Vagina (tissue), 2 donors: ENCODE measurements at regions not wholly inside any gene's neighbourhood (a gene's known extent, or its start where the extent isn't known, plus 50 kb on each side); places are given as distances from the start of the nearest gene placed in this dataset.
A peak's percentile ranks its signal among the peaks of the same experiment; 100 is the strongest.

ENCODE experiments used
- DNase-seq, 2 donors: peaks; one replicate each; pipeline ENCODE4 v3.0.0-alpha.2; 2017; ENCODE audit errors: extremely low spot score in 2 of 2
- H3K27ac ChIP-seq: fragments of 200-600 bp; sonication (generic); one replicate; pipeline ENCODE4 v1.5.1; 2019
- H3K27me3 ChIP-seq: fragments of 200-600 bp; sonication (generic); one replicate; pipeline ENCODE4 v1.5.1; 2019
- H3K36me3 ChIP-seq, 2 donors: fragments of 200-600 bp; sonication (generic); one replicate each; pipeline ENCODE4 v1.5.1; 2017 to 2019
- H3K4me1 ChIP-seq: fragments of 200-600 bp; sonication (generic); one replicate; pipeline ENCODE4 v1.5.1; 2019
- H3K4me3 ChIP-seq, 2 donors: fragments of 200-600 bp; sonication (generic); 1 replicate in 1 of 2; 2 replicates in 1 of 2; pipeline ENCODE4 v1.5.1; 2016 to 2019
- H3K9me3 ChIP-seq: fragments of 200-600 bp; sonication (generic); one replicate; pipeline ENCODE4 v1.5.1; 2019
- CTCF ChIP-seq, 3 experiments: fragments of 450-650 bp in 2 of 3; fragments of 200-600 bp in 1 of 3; sonication (generic) in 1 of 3; IDR thresholded peaks; one replicate each; pipeline ENCODE4 v1.5.1; 2017 to 2019; ENCODE audit warnings: antibody characterized with exemption in 3 of 3, mild to moderate bottlenecking in 2 of 3, moderate library complexity in 2 of 3
- POLR2A ChIP-seq, 2 donors: fragments of 450-650 bp; IDR thresholded peaks; one replicate each; pipeline ENCODE4 v1.6.1; 2017; ENCODE audit warnings: antibody characterized with exemption in 2 of 2, mild to moderate bottlenecking in 2 of 2, moderate library complexity in 2 of 2
- POLR2AphosphoS5 ChIP-seq, 2 donors: sonication (generic); formaldehyde crosslinking; IDR thresholded peaks; one replicate each; pipeline ENCODE4 v1.9.0; 2017; ENCODE audit warnings: antibody characterized with exemption in 2 of 2, mild to moderate bottlenecking in 2 of 2, low read depth in 1 of 2; ENCODE audit not compliant: insufficient read depth in 1 of 2
- intact Hi-C: fragments of 100-400 bp; cut with DNase I; formaldehyde crosslinking; loops from one replicate; pipeline ENCODE4 v1.15.1; 2023

GRCh38 chr2:212845941-212846340 is 305.5 kb downstream of the IKZF2 start:
- H3K4me1 ChIP-seq = peaks cover 4% of the 10 kb centered on the region
- H3K4me3 ChIP-seq = no peak overlapping the region
- H3K27ac ChIP-seq = no peak overlapping the region
- H3K36me3 ChIP-seq = no peaks in the 10 kb centered on the region
- intact Hi-C loops = no loop called here
- DNase-seq = no peak
- no peak for TF ChIP-seq CTCF (IDR thresholded peaks at IDR 0.05)
- TF ChIP-seq POLR2AphosphoS5 (IDR thresholded peaks at IDR 0.05; ENCODE audit: insufficient read depth in 1 of 2, low read depth in 1 of 2) = no peak
- no peak for TF ChIP-seq POLR2A (IDR thresholded peaks at IDR 0.05)
- H3K27me3 ChIP-seq = no peaks in the 10 kb centered on the region
- H3K9me3 ChIP-seq = no peaks in the 10 kb centered on the region

- Histone ChIP-seq H3K27me3 (no peaks in the 10 kb centered on the region), H3K9me3 (no peaks in the 10 kb centered on the region), H3K27ac (no peak overlapping the region), H3K4me3 (no peak overlapping the region), H3K4me1 (peaks cover 4% of the 10 kb centered on the region), H3K36me3 (no peaks in the 10 kb centered on the region)
- intact Hi-C loops = no loop called here
- DNase-seq = no peak
- TF ChIP-seq POLR2A (IDR thresholded peaks at IDR 0.05) (no peak), POLR2AphosphoS5 (IDR thresholded peaks at IDR 0.05; ENCODE audit: insufficient read depth in 1 of 2, low read depth in 1 of 2) (peak in 1 of 2 donors; percentile 23)
Observed at GRCh38 chr2:212843409-212844199, 305.0 kb upstream of the ERBB4 start.

- Histone ChIP-seq H3K4me1 (peaks cover 4% of the 10 kb centered on the region), H3K36me3 (no peaks in the 10 kb centered on the region), H3K27ac (no peak overlapping the region), H3K9me3 (no peaks in the 10 kb centered on the region), H3K4me3 (no peak overlapping the region), H3K27me3 (no peaks in the 10 kb centered on the region)
- TF ChIP-seq POLR2A (IDR thresholded peaks at IDR 0.05) = no peak
- no peak for TF ChIP-seq CTCF (IDR thresholded peaks at IDR 0.05)
- TF ChIP-seq POLR2AphosphoS5 (IDR thresholded peaks at IDR 0.05; ENCODE audit: insufficient read depth in 1 of 2, low read depth in 1 of 2) = no peak
- no peak for DNase-seq
- intact Hi-C loops = no loop called here
Observed at GRCh38 chr2:212842544-212843185, 304.1 kb upstream of the ERBB4 start.

- intact Hi-C loops = no loop called here
- Histone ChIP-seq H3K4me1 (peaks cover 4% of the 10 kb centered on the region), H3K4me3 (no peak overlapping the region), H3K36me3 (no peaks in the 10 kb centered on the region), H3K27me3 (no peaks in the 10 kb centered on the region), H3K9me3 (no peaks in the 10 kb centered on the region), H3K27ac (no peak overlapping the region)
- DNase-seq = no peak
- TF ChIP-seq POLR2A (IDR thresholded peaks at IDR 0.05) = no peak
- no peak for TF ChIP-seq POLR2AphosphoS5 (IDR thresholded peaks at IDR 0.05; ENCODE audit: insufficient read depth in 1 of 2, low read depth in 1 of 2)
- TF ChIP-seq CTCF (IDR thresholded peaks at IDR 0.05) = no peak
Observed at GRCh38 chr2:212841460-212841859, 302.9 kb upstream of the ERBB4 start.

- intact Hi-C loops = no loop called here
- no peak for TF ChIP-seq CTCF (IDR thresholded peaks at IDR 0.05)
- no peak for TF ChIP-seq POLR2A (IDR thresholded peaks at IDR 0.05)
- TF ChIP-seq POLR2AphosphoS5 (IDR thresholded peaks at IDR 0.05; ENCODE audit: insufficient read depth in 1 of 2, low read depth in 1 of 2) = no peak
- Histone ChIP-seq H3K4me3 (no peak overlapping the region), H3K4me1 (no peaks in the 10 kb centered on the region), H3K27ac (no peak overlapping the region), H3K36me3 (no peaks in the 10 kb centered on the region), H3K27me3 (no peaks in the 10 kb centered on the region), H3K9me3 (no peaks in the 10 kb centered on the region)
- DNase-seq = no peak
Observed at GRCh38 chr2:212832211-212833195, 293.9 kb upstream of the ERBB4 start.
